HL-60 (cell line): ENCODE measurements at regions not wholly inside any gene's neighbourhood (a gene's known extent, or its start where the extent isn't known, plus 50 kb on each side); places are given as distances from the start of the nearest gene placed in this dataset.

Experiments used
- DNase-seq, 2 experiments: peaks; one replicate each; pipeline ENCODE4 v3.0.0-alpha.2; 2010 to 2020; ENCODE audit warnings: low read depth in 1 of 2, low spot score in 1 of 2
- H3K27ac ChIP-seq: fragments of 250-450 bp; sonication (Bioruptor Pico); replicated peaks from 2 replicates; pipeline ENCODE4 v1.5.1; 2020; ENCODE audit warnings: mild to moderate bottlenecking, moderate library complexity
- H3K27me3 ChIP-seq: fragments of 250-450 bp; sonication (Bioruptor Pico); 2 replicates; pipeline ENCODE4 v1.5.1; 2021; ENCODE audit warnings: mild to moderate bottlenecking, moderate library complexity; ENCODE audit not compliant: insufficient read depth, poor library complexity, severe bottlenecking
- H3K4me3 ChIP-seq: replicated peaks from 2 replicates; pipeline ENCODE4 v1.5.1; 2011; ENCODE audit warnings: mild to moderate bottlenecking, control low read depth, low read length; ENCODE audit not compliant: insufficient read depth
- CTCF ChIP-seq: IDR thresholded peaks from one replicate; pipeline ENCODE4 v1.5.1; 2011; ENCODE audit warnings: low read length, control low read depth, inconsistent platforms; ENCODE audit not compliant: insufficient read depth
- GABPA ChIP-seq: IDR thresholded peaks from 2 replicates; pipeline ENCODE4 v1.6.1; 2012; ENCODE audit warnings: low read depth
- POLR2AphosphoS5 ChIP-seq: IDR thresholded peaks from 2 replicates; pipeline ENCODE4 v1.6.1; 2012; ENCODE audit warnings: low read depth
- REST ChIP-seq: IDR thresholded peaks from 2 replicates; pipeline ENCODE4 v1.6.1; 2012; ENCODE audit warnings: low read depth; ENCODE audit not compliant: insufficient replicate concordance
- SPI1 ChIP-seq: IDR thresholded peaks from 2 replicates; pipeline ENCODE4 v1.6.1; 2012; ENCODE audit warnings: low read depth, mild to moderate bottlenecking, borderline replicate concordance

GRCh38 chr10:108709927-108710722 is 1213.2 kb downstream of the XPNPEP1 start:
- TF ChIP-seq GABPA (no peak), REST (no peak), SPI1 (no peak), CTCF (no peak)
- no peak for DNase-seq
- Histone ChIP-seq H3K4me3 (no peak overlapping the region), H3K27me3 (no peaks in the 10 kb centered on the region), H3K27ac (no peak overlapping the region)

GRCh38 chr10:108708363-108708762 is 1214.9 kb downstream of the XPNPEP1 start:
- no peak for DNase-seq
- Histone ChIP-seq H3K27me3 (no peaks in the 10 kb centered on the region), H3K4me3 (no peak overlapping the region), H3K27ac (no peak overlapping the region)
- TF ChIP-seq POLR2AphosphoS5 = no peak
- no peak for TF ChIP-seq CTCF
- no peak for TF ChIP-seq SPI1
- no peak for TF ChIP-seq REST
- no peak for TF ChIP-seq GABPA

GRCh38 chr10:108696792-108697477 is 1226.4 kb downstream of the XPNPEP1 start:
- TF ChIP-seq POLR2AphosphoS5 = no peak
- TF ChIP-seq CTCF = no peak
- TF ChIP-seq GABPA = no peak
- TF ChIP-seq SPI1 = no peak
- TF ChIP-seq REST = no peak
- H3K27ac ChIP-seq = no peak overlapping the region
- DNase-seq = no peak
- H3K27me3 ChIP-seq = no peaks in the 10 kb centered on the region
- no peak overlapping the region for H3K4me3 ChIP-seq
